Sigmoid colon (tissue), 4 donors: ENCODE measurements at regions not wholly inside any gene's neighbourhood (a gene's known extent, or its start where the extent isn't known, plus 50 kb on each side); places are given as distances from the start of the nearest gene placed in this dataset.

Experiments used
- POLR2A ChIP-seq, 2 donors: fragments of 450-650 bp; IDR thresholded peaks; one replicate each; pipeline ENCODE4 v1.6.1; 2016; ENCODE audit warnings: antibody characterized with exemption in 2 of 2, mild to moderate bottlenecking in 2 of 2, moderate library complexity in 2 of 2
- POLR2AphosphoS5 ChIP-seq, 4 donors: sonication (generic); formaldehyde crosslinking; IDR thresholded peaks; one replicate each; pipeline ENCODE4 v1.6.1; 2017; ENCODE audit warnings: antibody characterized with exemption in 4 of 4

GRCh38 chr2:63692002-63692606 lies 103.3 kb downstream of the MDH1 start:
- TF ChIP-seq POLR2AphosphoS5 (IDR thresholded peaks at IDR 0.05) (no peak), POLR2A (IDR thresholded peaks at IDR 0.05) (no peak)
